Heart right ventricle (tissue), 16 donors: ENCODE measurements at regions not wholly inside any gene's neighbourhood (a gene's known extent, or its start where the extent isn't known, plus 50 kb on each side); places are given as distances from the start of the nearest gene placed in this dataset.

Source experiments
- ATAC-seq, 8 donors: fragments of 200-7000 bp; cut with Tn5 transposase; one replicate each; pipeline ENCODE4 v1.9.1; 2020; ENCODE audit warnings: mild to moderate bottlenecking in 8 of 8, moderate library complexity in 8 of 8, moderate number of reproducible peaks in 1 of 8
- DNase-seq, 2 donors: peaks; one replicate each; pipeline ENCODE4 v3.0.0-alpha.2; 2020
- H3K27ac ChIP-seq, 10 donors: fragments of 200-600 bp; sonication (generic) in 2 of 10; one replicate each; pipeline versions ENCODE4 v1.5.0 to v1.8.0; 2020 to 2022; ENCODE audit warnings: mild to moderate bottlenecking in 3 of 10
- H3K27me3 ChIP-seq, 7 donors: fragments of 200-600 bp; one replicate each; pipeline ENCODE4 v1.8.0; 2021 to 2022; ENCODE audit warnings: mild to moderate bottlenecking in 2 of 7
- H3K36me3 ChIP-seq, 9 donors: fragments of 200-600 bp; sonication (generic) in 1 of 9; one replicate each; pipeline versions ENCODE4 v1.5.0 to v1.8.0; 2020 to 2022; ENCODE audit warnings: mild to moderate bottlenecking in 2 of 9
- H3K4me1 ChIP-seq, 9 donors: fragments of 200-600 bp; sonication (generic) in 1 of 9; one replicate each; pipeline versions ENCODE4 v1.5.0 to v1.8.0; 2020 to 2022; ENCODE audit warnings: mild to moderate bottlenecking in 4 of 9
- H3K4me3 ChIP-seq, 10 donors: fragments of 200-600 bp; sonication (generic) in 2 of 10; one replicate each; pipeline versions ENCODE4 v1.5.0 to v1.8.0; 2020 to 2022; ENCODE audit warnings: mild to moderate bottlenecking in 7 of 10, moderate library complexity in 2 of 10
- H3K9me3 ChIP-seq, 11 donors: fragments of 200-600 bp in 10 of 11; sonication (generic) in 2 of 11; one replicate each; pipeline versions ENCODE4 v1.5.0 to v1.8.0; 2013 to 2022; ENCODE audit warnings: mild to moderate bottlenecking in 2 of 11, control low read depth in 1 of 11, moderate library complexity in 1 of 11
- WGBS, 2 donors: extraction: QIAGEN DNeasy Blood & Tissue Kit; methylation state at CpG; one replicate each; pipeline ENCODE4 v1.1.7; 2013; ENCODE audit warnings: inconsistent platforms in 1 of 2; 5-methylcytosine and 5-hydroxymethylcytosine counted together
- intact Hi-C, 10 donors: fragments of 100-400 bp; cut with DNase I; formaldehyde crosslinking; loops; one replicate each; pipeline versions ENCODE4 v1.11.1 to v1.14.2; 2022
- TF ChIP-seq, protein P1 (sequence below), 9 donors: fragments of 200-600 bp; sonication (generic) in 2 of 9; IDR thresholded peaks; one replicate each; pipeline versions ENCODE4 v1.5.0 to v1.8.0; 2021 to 2022; ENCODE audit warnings: antibody characterized with exemption in 9 of 9, mild to moderate bottlenecking in 5 of 9, moderate library complexity in 1 of 9
- donor health status: Arrhythmogenic right ventricular cardiomyopathy.
- donor health status: ischemic (EF 13 %, LVEDD 7.1; RV severe dilation, severe dysfunction).
- donor health status: healthy with polysubstance abuse.
- donor health status: DM: no; HTN: yes; CAD: no.
- donor health status: DM: no; HTN: no; CAD: no.
- donor health status: ischemic (EF 25% LVEDD 6.9; RV normal size, moderate dysfunction).
- donor health status: ischemic (EF 25% LVEDD 5.7; RV mildly dilated, moderate dysfunction).
- donor health status: healthy.
- donor health status: DM: yes; HTN: yes; CAD: no.
- donor health status: Ischemic cardiomyopathy.
- donor health status: ischemic (EF 35%, LVEDD 5.7; RV mildly dilated, moderate dysfunction).
- donor health status: nonischemic (EF 11% LVEDD 7.7; RV severe dilation, severe dysfunction).
- donor health status: DM: yes; HTN: yes; CAD: no.
- donor health status: PGD.
- donor health status: ischemic (EF 29% LVEDD 5.4; RV normal size, mild dysfunction).
- donor health status: nonischemic (EF 23%, LVEDD 6.1; RV moderate dilation, normal function).

- WGBS, 2 donors = 48 to 57% methylated on average over 3 of the region's 3 CpGs
- Histone ChIP-seq H3K4me3 (no peak overlapping the region), H3K36me3 (no peaks in the 10 kb centered on the region), H3K4me1 (peaks cover 0 to 10% (median 0%) of the 10 kb centered on the region in 9 donors), H3K27me3 (no peaks in the 10 kb centered on the region), H3K9me3 (peaks cover 0 to 5% (median under 1%) of the 10 kb centered on the region in 11 donors), H3K27ac (no peak overlapping the region)
- ATAC-seq = no peak
- intact Hi-C loops = no loop called here
- DNase-seq = no peak
- TF ChIP-seq, protein P1, sequence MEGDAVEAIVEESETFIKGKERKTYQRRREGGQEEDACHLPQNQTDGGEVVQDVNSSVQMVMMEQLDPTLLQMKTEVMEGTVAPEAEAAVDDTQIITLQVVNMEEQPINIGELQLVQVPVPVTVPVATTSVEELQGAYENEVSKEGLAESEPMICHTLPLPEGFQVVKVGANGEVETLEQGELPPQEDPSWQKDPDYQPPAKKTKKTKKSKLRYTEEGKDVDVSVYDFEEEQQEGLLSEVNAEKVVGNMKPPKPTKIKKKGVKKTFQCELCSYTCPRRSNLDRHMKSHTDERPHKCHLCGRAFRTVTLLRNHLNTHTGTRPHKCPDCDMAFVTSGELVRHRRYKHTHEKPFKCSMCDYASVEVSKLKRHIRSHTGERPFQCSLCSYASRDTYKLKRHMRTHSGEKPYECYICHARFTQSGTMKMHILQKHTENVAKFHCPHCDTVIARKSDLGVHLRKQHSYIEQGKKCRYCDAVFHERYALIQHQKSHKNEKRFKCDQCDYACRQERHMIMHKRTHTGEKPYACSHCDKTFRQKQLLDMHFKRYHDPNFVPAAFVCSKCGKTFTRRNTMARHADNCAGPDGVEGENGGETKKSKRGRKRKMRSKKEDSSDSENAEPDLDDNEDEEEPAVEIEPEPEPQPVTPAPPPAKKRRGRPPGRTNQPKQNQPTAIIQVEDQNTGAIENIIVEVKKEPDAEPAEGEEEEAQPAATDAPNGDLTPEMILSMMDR (IDR thresholded peaks at IDR 0.05) = no peak
These were observed 98.0 kb upstream of the F13A1 start for GRCh38 chr6:6418421-6418820.

- Histone ChIP-seq H3K4me1 (peaks cover 0 to 3% (median 0%) of the 10 kb centered on the region in 9 donors), H3K4me3 (no peak overlapping the region), H3K27me3 (no peaks in the 10 kb centered on the region), H3K27ac (no peak overlapping the region), H3K36me3 (no peaks in the 10 kb centered on the region), H3K9me3 (peaks cover 0 to 21% (median 5%) of the 10 kb centered on the region in 11 donors)
- TF ChIP-seq, protein P1 (IDR thresholded peaks at IDR 0.05) = no peak
- WGBS, 2 donors = 72 to 77% methylated on average over 1 of the region's 1 CpG
- ATAC-seq (no peak), DNase-seq (no peak)
- intact Hi-C loops = no loop called here
These were observed 99.6 kb upstream of the F13A1 start for GRCh38 chr6:6420107-6420506.

GRCh38 chr6:6434151-6434550 lies 113.7 kb upstream of the F13A1 start:
- TF ChIP-seq, protein P1 (IDR thresholded peaks at IDR 0.05) = no peak
- 89 to 92% methylated on average over 2 of the region's 2 CpGs for WGBS, 2 donors
- intact Hi-C loops = no loop called here

GRCh38 chr6:6434723-6435122 lies 114.3 kb upstream of the F13A1 start:
- DNase-seq = no peak

More at GRCh38 chr6:6434151-6434550, 113.7 kb upstream of the F13A1 start:
- peaks cover 0 to 7% (median 0%) of the 10 kb centered on the region in 11 donors for H3K9me3 ChIP-seq
- DNase-seq = no peak
- H3K4me1 ChIP-seq = peaks cover 0 to 2% (median 0%) of the 10 kb centered on the region in 9 donors
- H3K27ac ChIP-seq = no peak overlapping the region
- no peak overlapping the region for H3K4me3 ChIP-seq
- no peaks in the 10 kb centered on the region for H3K36me3 ChIP-seq
- H3K27me3 ChIP-seq = no peaks in the 10 kb centered on the region
- ATAC-seq = no peak

More at GRCh38 chr6:6434723-6435122, 114.3 kb upstream of the F13A1 start:
- TF ChIP-seq, protein P1 (IDR thresholded peaks at IDR 0.05) = no peak
- intact Hi-C loops = no loop called here
- Histone ChIP-seq H3K27ac (no peak overlapping the region), H3K36me3 (no peaks in the 10 kb centered on the region), H3K27me3 (no peaks in the 10 kb centered on the region), H3K4me3 (no peak overlapping the region), H3K9me3 (peaks cover 0 to 5% (median 0%) of the 10 kb centered on the region in 11 donors), H3K4me1 (peaks cover 0 to 2% (median 0%) of the 10 kb centered on the region in 9 donors)
- no peak for ATAC-seq
- WGBS, 2 donors = 67 to 91% methylated on average over 1 of the region's 1 CpG
